Erythroblast (primary cell): ENCODE measurements at regions not wholly inside any gene's neighbourhood (a gene's known extent, or its start where the extent isn't known, plus 50 kb on each side); places are given as distances from the start of the nearest gene placed in this dataset.

ENCODE experiments used
- DNase-seq, 2 experiments: peaks; one replicate each; lab custom pipeline; 2025; lab: John Stamatoyannopoulos, UW
- GATA1 ChIP-seq: IDR thresholded peaks from 2 replicates; pipeline ENCODE4 v1.6.1; 2011; ENCODE audit warnings: low read depth, mild to moderate bottlenecking, control low read depth, low read length, moderate library complexity
- POLR2A ChIP-seq: IDR thresholded peaks from 2 replicates; pipeline ENCODE4 v1.6.1; 2011; ENCODE audit warnings: mild to moderate bottlenecking, low read length

DNA sequence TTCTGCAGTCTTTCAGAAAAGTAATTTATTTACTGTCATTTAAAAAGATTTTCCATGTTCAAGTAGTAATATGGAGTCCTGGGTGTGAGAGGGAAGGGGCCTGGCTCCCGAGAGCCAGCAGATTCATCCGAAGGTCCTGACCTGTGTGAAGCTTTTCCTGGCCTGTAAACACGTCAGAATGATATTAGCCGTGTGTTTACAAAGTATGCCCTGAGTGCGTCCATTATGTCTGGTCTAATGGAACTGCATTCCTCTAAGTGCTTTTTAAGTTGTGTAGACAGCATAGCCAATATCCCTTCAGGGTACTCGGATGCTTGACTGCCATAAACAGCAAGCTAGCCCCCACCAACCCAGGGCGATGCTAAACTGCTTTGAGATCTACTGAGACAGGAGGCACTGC is 495.2 kb downstream of the AGTPBP1 start:
- TF ChIP-seq GATA1 (no peak), POLR2A (no peak)
- no peak for DNase-seq

GRCh38 chr9:85244856-85245255 is 496.9 kb downstream of the AGTPBP1 start:
- no peak for TF ChIP-seq POLR2A
- TF ChIP-seq GATA1: no peak
- no peak for DNase-seq

- TF ChIP-seq GATA1: no peak
- no peak for TF ChIP-seq POLR2A
- no peak for DNase-seq
Observed at GRCh38 chr9:85243977-85244376, 497.8 kb downstream of the AGTPBP1 start.

GRCh38 chr9:85237478-85237877 is 504.3 kb downstream of the AGTPBP1 start:
- TF ChIP-seq GATA1: no peak
- no peak for TF ChIP-seq POLR2A
- no peak for DNase-seq

- TF ChIP-seq GATA1 (no peak), POLR2A (no peak)
- DNase-seq: no peak
Observed at GRCh38 chr9:85230081-85230480, 511.7 kb downstream of the AGTPBP1 start.

- DNase-seq: no peak
- TF ChIP-seq POLR2A (no peak), GATA1 (no peak)
Observed at GRCh38 chr9:85228111-85228855, 513.5 kb downstream of the AGTPBP1 start.

DNA sequence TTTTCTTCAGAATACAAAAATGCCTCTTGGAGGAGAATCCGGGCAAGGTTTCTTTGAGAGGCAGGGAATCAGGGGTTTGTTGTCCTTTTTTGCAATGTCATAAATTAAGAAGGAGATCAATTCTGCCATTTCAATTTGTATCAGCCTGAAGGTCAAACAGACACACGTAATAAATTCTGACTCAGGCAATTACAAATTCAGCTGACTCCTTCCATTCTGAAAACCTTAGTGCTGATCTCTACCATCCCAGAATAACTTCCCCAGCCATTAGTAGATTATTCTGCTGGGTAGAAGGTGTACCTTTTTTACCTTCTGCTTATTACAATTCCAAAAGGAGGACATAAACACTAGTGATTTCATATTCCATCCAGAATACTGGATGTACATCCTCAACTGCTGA is 516.6 kb downstream of the AGTPBP1 start:
- no peak for TF ChIP-seq GATA1
- TF ChIP-seq POLR2A: no peak
- no peak for DNase-seq

DNA sequence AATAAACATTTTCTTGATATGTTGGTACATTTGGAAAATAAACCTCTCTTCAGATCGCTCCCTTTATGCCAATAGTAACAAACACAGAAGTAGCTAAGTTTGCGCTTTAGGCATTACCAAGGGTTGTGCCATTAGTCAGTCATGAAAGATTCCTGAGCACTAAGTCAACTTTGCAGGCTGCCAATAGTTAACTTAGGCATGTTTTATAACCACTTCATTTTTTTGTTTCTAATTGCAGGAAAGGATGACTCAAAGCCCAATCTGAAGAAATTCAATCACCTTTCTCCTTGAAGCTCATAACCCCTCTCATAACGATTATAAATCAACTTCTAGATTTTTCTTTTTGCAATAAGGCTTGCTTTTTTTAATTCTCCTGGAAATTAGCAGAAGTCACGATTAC is 517.0 kb downstream of the AGTPBP1 start:
- DNase-seq: no peak
- TF ChIP-seq GATA1: no peak
- TF ChIP-seq POLR2A: no peak

DNA sequence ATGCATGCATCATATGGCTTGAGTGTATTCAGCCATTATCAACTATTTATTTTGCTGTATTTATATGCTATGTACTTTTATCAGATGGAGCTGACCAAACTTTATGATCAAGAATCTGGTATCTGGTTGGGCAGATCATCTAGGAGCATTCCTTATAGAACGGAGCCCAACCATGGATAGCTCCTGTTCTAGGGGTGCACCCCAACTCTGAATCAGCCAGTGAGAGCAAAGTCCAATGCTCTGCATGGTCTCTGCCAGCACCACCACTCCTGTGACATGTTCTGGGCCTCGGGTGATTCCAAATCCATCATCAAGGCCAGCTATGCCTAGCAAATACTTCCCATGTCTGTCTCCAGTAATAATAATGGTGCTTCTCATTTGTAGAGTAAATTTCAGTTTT is 517.5 kb downstream of the AGTPBP1 start:
- DNase-seq: no peak
- TF ChIP-seq GATA1 (no peak), POLR2A (no peak)

DNA sequence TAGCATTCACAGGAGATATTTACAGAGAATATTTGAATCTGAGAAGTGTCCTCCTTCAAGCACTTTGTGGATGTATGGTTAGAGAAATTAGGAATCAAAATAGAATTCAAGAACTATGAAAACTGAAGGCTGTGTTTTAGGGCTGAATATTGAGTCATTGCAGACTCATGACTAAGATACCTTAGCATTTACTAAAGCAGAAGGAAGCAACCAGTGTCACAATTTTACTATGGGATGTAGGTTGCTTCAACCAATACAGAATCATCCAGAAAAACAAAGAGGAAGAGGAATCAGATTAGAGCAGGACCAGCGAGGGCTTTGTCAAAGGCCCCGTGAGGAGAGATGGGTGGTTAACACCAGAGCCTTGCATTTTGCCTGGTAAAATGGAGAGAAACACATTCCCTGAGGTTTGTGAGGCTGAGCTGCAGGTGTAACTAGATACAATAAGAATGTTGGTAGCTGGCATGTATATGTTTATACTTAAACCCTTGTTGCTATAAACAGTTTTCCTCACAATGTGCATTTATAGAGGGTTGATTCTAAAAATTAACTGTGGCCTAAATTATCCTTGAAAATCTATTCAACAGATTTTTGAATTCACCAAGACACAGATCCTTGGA is 518.1 kb downstream of the AGTPBP1 start:
- DNase-seq: no peak
- TF ChIP-seq GATA1: no peak
- TF ChIP-seq POLR2A: no peak

- TF ChIP-seq POLR2A (no peak), GATA1 (no peak)
- no peak for DNase-seq
Observed at GRCh38 chr9:85216601-85217000, 525.2 kb downstream of the AGTPBP1 start.

- TF ChIP-seq GATA1 (no peak), POLR2A (no peak)
Observed at GRCh38 chr9:85215961-85216360, 525.8 kb downstream of the AGTPBP1 start.

DNA sequence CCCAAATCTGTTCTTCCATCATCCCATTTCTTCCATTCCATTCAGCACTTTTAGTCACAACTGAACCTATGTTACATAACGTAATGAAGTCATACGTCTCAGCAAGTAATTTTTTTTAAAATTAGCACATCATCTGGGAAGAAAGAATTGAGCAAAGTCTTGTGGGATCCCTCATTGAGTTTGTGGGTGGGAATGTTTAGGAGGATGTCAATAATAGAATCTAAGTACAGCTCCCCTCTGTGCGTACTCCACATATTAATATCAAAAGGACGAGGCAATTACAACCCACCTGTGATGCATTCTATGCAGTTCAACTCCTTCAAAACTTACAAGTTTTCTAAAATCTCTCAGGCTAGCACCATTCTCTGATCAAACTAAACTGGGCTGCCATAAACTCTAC is 526.3 kb downstream of the AGTPBP1 start:
- no peak for DNase-seq
- TF ChIP-seq GATA1 (no peak), POLR2A (no peak)

More at GRCh38 chr9:85215961-85216360, 525.8 kb downstream of the AGTPBP1 start:
- DNase-seq: no peak
